ENCODE measurements at regions not wholly inside any gene's neighbourhood (a gene's known extent, or its start where the extent isn't known, plus 50 kb on each side); places are given as distances from the start of the nearest gene placed in this dataset.

DNA sequence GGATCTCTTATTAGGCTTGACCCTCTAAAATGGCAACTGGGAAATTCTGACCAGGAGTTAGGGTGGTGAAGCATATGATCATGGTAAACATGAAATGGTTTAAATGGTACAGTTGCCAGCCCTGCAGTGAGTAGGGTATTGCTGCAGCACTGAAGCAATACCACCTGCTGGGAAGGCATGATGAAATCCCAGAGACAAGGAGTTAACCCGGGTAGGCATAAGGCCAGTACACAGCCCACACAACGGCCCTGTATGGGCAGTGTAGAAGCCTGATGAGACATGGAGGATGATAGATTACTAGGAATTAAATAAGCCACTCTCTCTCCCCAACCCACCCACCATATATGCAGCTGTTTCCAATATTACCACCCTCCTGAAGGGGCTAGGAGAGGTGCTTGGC, 197.4 kb upstream of the MOCS1 start:
- TF ChIP-seq, protein P1, sequence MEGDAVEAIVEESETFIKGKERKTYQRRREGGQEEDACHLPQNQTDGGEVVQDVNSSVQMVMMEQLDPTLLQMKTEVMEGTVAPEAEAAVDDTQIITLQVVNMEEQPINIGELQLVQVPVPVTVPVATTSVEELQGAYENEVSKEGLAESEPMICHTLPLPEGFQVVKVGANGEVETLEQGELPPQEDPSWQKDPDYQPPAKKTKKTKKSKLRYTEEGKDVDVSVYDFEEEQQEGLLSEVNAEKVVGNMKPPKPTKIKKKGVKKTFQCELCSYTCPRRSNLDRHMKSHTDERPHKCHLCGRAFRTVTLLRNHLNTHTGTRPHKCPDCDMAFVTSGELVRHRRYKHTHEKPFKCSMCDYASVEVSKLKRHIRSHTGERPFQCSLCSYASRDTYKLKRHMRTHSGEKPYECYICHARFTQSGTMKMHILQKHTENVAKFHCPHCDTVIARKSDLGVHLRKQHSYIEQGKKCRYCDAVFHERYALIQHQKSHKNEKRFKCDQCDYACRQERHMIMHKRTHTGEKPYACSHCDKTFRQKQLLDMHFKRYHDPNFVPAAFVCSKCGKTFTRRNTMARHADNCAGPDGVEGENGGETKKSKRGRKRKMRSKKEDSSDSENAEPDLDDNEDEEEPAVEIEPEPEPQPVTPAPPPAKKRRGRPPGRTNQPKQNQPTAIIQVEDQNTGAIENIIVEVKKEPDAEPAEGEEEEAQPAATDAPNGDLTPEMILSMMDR (conservative IDR thresholded peaks at IDR 0.05; ENCODE audit: low read length): no peak
- DNase-seq (ENCODE audit: low read depth): no peak
- H3K4me3 ChIP-seq (ENCODE audit: low read length): no peak overlapping the region

DNA sequence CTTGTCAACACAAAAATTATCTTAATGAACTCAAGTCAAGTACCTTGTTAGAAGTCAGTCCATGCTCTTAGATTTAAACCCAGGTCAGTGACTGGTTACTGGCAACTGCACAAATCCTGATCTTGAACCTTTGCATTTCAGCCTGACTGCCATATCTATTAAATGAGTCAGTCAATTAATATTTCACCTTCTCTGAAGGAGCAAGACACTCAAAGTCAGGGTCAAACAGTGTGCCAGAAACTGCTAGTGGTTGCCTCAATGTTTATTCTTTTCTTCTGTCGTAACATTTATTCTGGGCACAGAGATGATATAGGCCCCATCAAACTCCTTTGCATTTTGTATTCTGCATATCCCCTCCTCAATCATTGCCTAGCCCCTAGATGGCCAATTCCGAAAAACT, 193.9 kb upstream of the MOCS1 start:
- TF ChIP-seq, protein P1 (conservative IDR thresholded peaks at IDR 0.05; ENCODE audit: low read length): no peak
- no peak for DNase-seq (ENCODE audit: low read depth)

DNA sequence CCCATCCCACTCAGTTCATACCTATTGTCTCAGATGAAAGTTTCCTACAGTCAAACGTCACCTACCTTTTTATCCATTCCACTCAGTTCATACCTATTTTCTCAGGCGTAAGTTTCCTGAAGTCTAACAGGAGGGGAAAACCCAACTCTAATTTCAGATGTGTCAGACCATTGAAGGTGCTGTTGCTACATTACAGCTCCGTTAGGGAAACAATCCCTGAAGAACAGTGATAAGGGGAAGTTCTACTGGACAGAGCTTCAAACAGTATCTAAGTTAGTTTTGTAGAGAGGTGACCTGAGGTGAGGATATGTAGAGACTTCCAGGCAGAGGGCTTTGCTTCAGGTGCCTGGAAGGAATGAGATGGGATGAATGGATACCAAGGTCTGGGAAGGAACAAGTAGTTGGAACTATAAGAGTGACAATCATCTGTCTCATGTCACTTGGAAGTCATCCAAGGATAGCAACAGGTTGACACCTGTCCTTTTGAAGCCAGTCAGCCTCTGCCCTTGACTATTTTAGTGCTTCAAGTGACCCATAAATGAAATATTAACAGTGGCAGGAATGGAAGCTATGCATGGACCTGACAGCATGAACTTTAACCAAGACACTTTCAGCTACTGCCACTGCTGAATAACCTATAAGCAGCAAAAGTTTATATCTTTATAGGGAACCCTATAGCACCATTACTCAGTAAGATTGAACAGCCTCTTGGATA, 191.6 kb upstream of the MOCS1 start:
- TF ChIP-seq, protein P1 (conservative IDR thresholded peaks at IDR 0.05; ENCODE audit: low read length): no peak
- DNase-seq (ENCODE audit: low read depth): no peak
- H3K4me3 ChIP-seq (ENCODE audit: low read length): no peak overlapping the region

More for the DNA sequence above, 193.9 kb upstream of the MOCS1 start:
- H3K4me3 ChIP-seq (ENCODE audit: low read length): no peak overlapping the region

DNA sequence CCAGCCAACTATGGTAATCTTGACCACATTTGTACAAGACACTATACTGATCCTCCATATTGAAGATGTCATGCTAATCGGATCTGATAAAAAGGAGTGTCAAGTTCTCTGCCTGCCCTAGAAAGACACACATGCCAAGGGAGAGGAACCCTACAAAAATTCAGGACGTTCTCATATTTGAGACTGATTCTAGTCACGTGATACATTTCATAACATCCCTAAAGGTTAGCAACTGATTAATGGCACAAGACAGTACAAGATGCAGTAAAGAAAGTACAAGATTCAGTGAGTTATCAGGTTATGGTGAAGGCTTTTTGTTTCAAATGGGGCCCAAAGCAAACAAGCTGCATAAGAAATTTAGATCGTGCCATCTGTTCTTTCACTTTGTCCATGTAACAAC, 190.7 kb upstream of the MOCS1 start:
- TF ChIP-seq, protein P1 (conservative IDR thresholded peaks at IDR 0.05; ENCODE audit: low read length): no peak
- H3K4me3 ChIP-seq (ENCODE audit: low read length): no peak overlapping the region
- DNase-seq (ENCODE audit: low read depth): no peak

DNA sequence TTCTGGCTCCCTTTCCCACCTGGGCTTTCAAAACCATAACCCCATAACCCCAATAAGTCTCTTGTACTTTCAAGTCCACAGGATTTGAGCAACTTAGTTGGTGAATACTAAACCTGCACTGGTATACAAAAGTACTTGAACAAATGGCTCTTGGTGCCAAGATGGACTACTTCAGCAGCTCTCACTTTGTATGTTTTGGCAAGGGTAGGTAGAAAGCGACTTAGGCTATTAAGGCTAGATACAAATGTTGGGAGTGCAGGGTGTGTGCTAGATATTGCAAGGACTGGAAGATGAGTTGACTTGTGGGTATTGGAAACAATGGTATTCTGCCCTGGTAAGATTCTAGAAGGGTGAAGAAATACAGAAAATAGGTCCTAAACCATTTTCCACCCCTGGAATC, 182.6 kb upstream of the MOCS1 start:
- no peak for DNase-seq (ENCODE audit: low read depth)
- TF ChIP-seq, protein P1 (conservative IDR thresholded peaks at IDR 0.05; ENCODE audit: low read length): no peak
- H3K4me3 ChIP-seq (ENCODE audit: low read length): no peak overlapping the region

DNA sequence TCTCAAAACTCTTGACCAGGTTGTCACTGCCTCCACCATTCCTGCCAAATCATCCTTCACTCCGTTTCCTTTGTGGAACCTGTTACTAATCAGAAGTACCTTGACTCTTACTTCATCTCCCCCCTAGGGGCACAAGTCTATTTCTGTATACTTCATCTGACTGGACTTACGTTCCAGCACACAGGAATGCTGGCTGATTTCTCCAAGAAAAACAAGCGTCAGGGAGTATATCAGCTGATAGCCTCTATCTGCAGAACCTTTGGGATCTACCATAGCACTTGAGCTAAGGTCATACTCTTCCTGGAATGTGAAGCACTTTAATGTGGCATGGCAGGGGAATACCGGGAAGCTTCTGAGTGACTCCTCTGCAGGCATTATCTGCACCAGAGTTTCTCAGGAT, 178.1 kb upstream of the MOCS1 start:
- TF ChIP-seq, protein P1 (conservative IDR thresholded peaks at IDR 0.05; ENCODE audit: low read length): no peak
- H3K4me3 ChIP-seq (ENCODE audit: low read length): no peak overlapping the region
- no peak for DNase-seq (ENCODE audit: low read depth)

DNA sequence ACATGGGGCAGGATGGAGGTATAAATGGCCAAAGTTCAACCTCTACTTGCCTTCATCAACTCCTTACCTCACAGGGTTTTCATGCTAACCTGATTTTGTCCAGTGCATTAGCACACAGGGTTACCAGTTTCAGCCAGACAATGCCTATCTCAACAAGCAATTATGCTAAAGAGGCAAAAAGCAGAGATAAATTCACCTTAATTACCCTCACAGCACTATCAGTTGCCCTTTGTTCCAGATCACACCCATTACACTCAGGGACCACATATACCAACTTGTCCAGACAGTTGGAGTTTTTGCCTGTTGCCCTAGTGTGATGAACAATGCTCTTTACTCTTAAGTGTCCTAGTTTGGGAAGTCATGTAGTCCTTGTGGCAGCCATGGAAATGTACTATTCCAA, 174.5 kb upstream of the MOCS1 start:
- DNase-seq (ENCODE audit: low read depth): no peak
- TF ChIP-seq, protein P1 (conservative IDR thresholded peaks at IDR 0.05; ENCODE audit: low read length): no peak
- H3K4me3 ChIP-seq (ENCODE audit: low read length): no peak overlapping the region

All from AG10803 (cell line).